Amniotic epithelial cell (primary cell): ENCODE measurements at regions not wholly inside any gene's neighbourhood (a gene's known extent, or its start where the extent isn't known, plus 50 kb on each side); places are given as distances from the start of the nearest gene placed in this dataset.
"Not testable (repeated sequence)": the region's sequence is repeated elsewhere in the genome, so short reads cannot be mapped to it uniquely, and the experiment has no call there.

ENCODE experiments used
- DNase-seq: peaks from one replicate; pipeline ENCODE4 v3.0.0-alpha.2; 2010; ENCODE audit warnings: low read depth

DNA sequence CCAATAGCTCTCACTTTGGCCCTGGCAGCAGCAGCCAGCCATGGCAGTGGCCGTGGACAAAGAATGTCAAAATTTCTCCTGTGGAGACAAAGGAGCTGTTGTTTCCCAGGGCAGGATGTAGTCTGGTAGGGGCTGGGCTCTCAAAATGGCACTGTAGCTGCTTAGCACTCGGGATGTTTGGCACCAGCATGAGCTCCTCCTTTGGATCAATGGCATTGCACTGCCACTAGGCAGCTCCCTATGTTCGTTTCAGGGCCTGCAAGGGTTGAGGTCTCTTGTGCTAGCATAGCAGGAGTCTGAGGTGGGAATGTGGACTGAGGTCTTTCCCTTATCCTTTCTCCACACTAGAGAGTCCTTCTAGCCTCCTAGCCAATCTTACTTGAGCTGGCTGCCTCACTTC lies 948.8 kb upstream of the FAM98A start:
- DNase-seq, result no peak

DNA sequence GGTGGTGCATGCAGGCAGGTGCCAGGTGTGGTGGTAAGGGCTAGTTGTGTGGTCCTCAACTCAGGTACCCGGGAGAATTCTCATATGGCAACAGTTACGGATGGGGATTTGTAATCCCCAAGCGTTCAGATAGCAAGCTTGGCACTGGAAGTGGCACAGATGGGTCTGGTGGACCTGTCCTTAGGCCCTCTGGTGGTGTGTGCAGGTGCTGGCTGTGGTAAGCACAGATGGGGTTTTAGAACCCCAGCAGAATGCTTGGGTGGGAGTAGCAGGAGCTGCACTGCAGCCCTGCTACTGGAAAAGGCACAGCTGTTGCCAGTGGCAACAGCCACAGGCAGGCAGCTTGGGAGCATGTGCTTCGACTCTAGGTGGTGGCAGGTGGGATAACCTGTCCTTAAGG lies 948.2 kb upstream of the FAM98A start:
- DNase-seq, result no peak

DNA sequence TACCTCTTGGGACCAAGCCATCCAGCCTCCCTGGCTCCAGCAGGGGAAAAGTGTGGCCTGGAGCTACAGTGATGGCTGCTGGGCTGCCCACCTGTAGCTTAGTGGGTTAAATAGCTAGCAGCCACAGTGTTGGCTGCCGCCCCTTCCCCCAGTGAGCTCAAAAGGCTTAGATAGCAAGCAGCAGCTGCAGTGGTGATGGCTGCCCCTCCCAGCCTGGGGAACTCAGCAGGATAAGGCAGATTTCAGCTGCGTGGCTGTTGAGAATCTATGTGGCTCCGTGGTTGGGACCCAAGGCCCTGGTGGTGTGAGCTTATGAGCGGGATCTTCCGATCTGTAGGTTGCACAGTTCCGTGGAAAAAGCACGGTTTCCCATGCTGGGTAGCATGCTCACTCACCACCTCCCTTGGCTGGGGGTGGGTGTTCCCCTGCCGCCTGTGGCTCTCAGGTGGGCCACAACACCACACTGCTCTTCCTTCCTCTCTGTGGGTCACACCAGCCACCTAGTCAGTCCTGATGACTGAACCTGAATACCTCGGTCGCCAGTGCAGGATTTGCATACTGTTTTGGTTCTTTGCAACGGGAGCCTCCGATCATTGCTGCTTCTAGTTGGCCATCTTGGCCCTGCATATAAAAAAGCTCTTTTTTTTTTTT lies 946.5 kb upstream of the FAM98A start:
- no peak for DNase-seq

DNA sequence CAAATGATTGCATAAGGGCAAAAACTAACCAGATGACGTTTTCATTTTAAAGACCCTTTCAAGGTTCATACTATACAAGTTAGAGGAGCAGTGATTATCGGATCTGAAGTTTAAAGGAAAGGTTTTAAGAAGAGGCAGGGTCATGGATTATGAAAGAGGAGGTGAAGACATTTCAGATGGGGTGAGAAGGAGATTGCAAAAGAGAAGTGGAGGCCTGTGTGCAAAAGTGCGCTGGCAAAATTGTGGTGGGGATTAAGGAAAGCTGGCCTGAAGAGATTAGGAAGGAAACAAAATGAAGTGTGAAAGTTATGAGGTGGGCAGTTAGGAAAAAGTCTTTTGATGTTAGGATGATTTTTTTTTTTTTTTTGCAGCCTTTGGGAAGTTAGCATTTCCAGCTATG lies 935.7 kb upstream of the FAM98A start:
- DNase-seq, result no peak

DNA sequence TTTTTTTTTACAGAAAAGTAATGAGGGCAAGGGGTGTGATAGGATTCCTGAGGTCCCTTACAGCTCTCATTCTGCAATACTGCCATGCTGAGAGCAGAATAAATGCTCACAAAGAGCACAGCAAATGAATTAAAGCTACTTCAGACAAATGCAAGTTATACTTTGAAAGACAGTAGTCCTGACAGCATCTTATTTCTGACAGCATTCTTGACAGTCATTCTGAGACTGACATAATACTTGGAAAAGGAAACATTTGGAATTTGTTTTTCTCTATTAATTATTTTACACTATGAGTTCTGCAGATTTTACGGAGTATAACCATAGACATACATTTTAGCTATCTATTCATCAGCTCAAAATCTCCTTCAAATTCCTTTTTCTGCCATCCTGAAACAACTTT lies 935.2 kb upstream of the FAM98A start:
- DNase-seq, result no peak

DNA sequence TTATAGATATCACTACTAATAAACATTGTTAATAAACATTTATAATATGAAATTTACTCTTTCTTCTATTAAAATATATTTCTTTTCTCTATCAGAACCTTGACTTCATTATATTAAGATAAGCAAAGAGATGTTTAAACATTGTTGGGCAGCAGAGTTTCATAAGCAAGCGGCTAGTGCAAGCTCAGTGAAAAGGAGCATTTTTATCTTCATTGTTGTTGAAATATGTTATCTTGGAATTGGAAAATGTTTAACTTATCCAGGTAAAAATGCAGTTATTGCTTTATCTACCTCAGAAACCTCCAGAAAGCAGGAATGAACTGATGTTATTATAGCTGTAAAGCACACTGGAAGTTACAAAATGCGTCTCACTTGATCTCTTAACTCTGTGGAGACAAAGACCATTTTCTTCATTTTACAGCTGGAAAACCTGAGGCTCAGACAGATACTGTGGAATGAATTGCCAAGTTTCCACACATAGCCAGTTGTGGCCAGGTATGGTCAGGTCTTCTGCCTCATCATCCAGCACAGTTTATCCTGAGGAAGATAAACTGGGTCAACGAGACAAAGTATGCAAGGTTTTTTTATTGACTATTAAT lies 934.6 kb upstream of the FAM98A start:
- DNase-seq, result no peak

DNA sequence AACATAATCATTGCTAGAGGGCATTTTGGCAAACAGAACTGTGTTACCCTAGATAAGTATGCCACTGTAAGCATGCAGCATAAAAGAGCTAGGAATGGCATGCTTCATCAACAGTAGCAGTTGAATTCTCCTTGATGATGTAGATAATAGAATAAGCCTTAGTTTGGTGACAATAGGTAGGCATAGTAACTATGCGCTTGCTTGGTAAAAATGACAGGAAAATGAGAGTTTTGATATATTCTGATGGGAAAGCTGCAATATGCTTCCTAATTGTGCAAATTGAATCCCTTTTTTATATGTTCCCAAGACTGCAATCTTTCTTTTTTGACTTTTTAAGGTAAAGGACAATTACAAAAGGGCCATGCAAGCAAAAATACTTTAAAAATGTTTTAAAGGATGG lies 930.9 kb upstream of the FAM98A start:
- DNase-seq, result no peak

DNA sequence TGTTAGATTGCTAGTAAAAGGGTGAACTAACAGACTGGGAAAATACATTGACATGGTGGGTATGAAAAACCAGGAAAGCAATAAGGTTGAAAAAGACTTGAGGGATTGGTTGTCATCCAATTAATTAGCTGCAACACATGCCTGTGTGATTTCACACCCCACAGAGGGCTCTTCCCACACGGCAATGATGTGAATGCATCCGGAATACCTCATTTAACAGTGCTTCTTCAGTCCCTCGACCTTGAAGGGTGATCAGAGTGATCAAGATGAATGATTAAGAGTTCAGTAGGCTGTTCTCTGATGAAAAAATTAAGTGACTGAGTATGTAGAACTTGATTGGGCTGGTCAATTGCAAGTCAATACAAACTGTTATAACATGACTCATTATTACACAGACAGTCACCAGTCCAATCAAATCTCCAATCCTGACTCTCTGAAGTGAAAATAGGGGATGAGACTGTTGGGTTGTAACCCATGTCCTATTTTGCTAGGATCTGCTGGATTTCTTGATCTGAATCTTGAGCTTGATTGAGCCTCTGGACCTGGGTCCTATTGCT lies 924.9 kb upstream of the FAM98A start:
- DNase-seq, result no peak

DNA sequence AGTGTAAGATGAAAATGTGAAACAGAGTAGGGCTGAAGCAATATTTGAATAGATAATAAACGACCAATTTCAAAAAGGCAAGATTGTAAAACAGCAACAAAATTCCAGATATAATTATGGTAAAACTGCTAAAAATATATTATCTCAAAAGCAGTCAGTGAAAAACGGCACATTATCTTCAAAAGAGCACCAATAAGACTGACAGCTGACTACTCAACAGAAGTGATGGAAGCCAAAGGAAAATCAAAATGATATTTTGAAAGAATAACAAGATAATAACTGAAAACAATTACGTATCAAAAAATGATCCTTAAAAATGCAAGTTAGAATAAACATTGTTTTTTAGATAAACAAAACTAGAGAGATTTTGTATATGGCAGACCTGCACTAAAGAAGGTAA lies 920.6 kb upstream of the FAM98A start:
- DNase-seq, result no peak

DNA sequence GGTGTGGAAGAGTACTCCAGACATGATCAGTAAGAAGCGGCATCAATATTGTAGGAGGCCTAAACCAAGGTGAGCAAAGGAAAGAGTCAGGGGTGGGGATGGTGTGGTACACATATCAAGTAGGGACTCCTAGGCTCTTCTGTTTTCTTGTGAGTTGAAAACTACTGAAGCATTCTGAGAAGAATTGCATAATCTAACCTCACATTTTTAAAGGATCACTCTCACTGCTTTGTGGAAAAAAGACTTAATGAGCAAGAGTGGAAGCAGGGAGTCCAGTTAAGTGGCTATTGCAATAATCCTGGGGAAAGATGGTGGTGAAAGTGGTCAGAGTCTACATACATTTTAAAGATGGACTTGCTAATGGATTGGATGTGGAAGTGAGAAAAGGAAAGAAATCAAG lies 899.5 kb upstream of the FAM98A start:
- DNase-seq, result no peak

DNA sequence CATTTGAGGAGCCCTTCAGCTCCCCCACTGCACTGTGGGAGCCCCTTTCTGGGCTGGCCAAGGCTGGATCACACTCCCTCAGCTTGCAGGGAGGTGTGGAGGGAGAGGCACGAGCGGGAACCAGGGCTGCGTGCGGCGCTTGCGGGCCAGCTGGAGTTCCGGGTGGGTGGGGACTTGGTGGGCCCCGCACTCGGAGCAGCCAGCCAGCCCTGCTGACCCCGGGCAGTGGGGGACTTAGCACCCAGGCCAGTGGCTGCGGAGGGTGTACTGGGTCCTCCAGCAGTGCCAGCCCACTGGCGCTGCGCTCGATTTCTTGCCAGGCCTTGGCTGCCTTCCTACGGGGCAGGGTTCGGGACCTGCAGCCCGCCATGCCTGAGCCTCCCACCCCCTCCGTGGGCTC lies 895.1 kb upstream of the FAM98A start:
- DNase-seq, result not testable (repeated sequence)

DNA sequence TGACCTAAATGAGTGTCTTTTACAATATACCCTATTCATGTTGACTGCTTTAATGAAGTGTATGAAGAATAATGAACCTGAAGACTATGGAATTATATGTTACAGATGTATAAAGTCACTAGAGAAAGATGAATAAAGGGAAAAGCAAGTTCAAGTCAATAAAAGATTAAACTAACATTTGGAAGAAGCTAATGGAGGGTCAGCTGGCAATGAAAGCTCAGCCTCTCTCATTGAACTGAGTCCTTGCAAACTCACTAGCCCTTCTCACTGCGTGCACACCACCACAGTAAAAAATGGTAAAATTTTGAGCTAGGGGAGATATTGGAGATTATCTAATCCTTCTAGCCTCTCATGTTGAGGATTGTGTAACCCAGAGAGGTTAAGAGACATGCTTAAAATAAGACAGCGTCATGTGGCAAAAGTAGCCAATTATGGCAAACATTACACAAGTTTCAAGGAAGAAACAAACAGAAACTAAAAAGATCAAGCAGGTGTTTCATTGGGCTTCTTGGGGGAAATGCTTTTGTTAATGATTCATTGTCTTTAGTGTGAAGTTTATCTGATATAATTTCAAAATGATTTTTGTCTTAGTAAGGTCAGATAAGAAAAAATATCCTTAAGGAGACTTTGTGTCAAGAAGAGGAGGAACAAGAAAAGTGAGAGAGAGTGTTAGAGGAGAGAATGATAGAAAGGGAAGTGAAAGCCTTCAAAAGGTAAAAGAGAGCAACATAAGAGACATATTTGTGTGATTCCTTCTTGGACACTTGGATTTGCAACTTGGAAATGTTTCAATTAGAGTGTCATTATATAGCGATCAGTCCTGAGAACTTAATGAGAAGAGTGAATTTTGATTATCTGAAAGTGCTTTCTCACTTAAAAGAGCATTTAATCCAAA lies 893.7 kb upstream of the FAM98A start:
- no peak for DNase-seq

DNA sequence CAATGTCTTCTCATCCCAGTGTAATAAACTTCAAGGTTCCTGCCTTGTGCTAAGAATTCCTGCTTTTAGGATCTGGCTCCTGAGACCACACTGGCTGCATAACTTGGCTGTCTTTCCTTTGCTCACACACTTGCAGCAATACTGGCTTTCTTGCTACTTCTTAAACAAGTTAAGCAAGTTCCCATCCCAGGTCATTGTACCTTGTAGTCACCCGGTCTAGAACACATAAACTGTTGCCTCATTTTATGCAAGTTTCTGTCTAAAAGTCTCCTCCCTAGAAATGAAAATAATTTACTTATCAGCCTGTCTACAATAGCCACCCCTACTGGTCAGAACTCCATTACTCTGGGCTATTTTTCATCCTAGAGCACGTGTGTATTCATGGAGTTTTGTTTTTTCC lies 887.9 kb upstream of the FAM98A start:
- no peak for DNase-seq

DNA sequence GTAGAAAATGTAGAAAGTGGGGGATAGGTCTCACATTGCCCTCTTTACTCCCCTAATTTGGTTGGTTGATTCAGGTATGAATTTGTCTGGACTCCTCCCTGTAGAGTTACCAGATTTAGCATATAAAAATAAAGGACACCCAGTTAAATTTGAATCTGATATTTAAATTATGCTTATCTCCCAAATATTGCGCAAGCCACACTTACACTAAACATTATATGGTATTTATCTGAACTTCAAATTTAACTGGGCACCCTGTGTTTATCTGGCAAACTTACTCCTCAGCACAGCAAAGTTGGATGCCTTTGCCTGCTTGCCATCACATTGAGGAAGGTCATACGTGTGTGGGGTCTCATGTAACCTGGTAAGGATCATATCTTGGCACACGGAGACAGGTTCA lies 882.4 kb upstream of the FAM98A start:
- no peak for DNase-seq

DNA sequence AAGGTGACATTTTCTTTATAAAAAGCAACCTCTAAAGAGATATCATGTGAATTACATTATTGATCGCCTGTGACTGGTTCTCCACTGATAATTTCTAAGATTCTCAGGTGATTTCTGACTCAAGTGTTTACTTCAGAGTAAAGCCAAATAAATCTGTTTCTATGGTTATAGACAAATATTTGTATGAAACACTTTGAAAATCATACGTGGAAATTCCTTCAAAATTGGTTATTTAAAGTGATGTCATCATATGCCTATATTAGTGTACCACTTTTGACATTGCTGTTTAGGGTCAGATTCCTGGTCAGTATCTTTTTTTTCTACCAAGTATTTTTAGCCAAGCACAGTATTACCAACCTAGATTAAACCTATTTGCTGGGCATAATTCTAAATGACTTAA lies 881.3 kb upstream of the FAM98A start:
- DNase-seq, result no peak

DNA sequence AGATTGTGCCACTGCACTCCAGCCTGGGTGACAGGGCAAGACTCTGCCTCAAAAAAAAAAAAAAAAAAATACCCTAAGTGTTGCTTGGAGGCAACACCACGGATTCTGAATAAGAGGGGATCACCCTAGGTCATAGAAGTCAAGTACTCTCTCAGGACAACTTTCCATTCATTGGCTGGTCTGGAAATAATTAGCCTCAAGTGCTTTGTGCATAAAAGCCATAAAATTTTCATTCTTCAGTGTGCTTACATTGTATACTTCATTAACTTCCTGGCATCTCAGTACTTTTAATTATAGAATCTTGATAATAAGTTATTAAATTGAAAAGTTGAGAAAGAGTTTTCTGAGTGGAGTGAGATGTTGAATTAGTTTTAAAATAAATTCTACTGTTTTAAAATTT lies 876.1 kb upstream of the FAM98A start:
- no peak for DNase-seq

DNA sequence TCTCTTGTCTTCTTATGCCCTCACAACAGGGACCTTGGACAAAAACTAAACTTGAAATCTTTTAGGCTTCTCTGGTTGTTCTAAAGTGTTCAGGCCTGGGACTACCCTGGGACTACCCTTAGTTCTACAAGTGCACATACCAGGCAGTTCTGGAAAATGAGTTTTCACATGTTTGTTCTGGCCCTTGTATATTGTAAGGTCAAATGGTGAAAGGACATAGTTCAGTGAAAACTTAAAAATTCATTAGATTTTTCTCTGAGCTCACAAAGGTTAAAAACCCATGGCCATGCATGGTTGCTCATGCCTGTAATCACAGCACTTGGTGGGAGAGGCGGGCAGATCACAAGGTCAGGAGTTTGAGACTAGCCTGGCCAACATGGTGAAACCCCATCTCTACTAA lies 875.5 kb upstream of the FAM98A start:
- no peak for DNase-seq

DNA sequence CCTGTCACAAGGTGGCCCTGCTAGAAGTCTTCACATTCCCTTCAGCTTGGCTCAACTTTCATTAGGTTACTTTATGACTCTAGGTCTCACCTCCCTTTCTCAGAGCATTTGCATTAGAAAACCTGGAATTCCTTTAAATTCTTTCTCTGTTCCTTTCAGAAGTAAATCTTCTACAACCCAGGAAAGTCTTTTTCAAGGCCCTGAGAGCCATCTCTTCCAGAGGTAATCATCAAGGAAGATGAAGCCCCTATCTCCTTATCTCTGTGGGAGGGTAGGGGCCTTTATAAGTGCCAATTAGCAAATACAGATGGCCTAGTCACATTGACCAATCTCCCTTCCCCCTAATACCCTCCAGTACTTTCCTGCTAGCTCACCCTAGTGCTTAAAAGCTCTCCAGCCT lies 848.0 kb upstream of the FAM98A start:
- DNase-seq, result no peak

DNA sequence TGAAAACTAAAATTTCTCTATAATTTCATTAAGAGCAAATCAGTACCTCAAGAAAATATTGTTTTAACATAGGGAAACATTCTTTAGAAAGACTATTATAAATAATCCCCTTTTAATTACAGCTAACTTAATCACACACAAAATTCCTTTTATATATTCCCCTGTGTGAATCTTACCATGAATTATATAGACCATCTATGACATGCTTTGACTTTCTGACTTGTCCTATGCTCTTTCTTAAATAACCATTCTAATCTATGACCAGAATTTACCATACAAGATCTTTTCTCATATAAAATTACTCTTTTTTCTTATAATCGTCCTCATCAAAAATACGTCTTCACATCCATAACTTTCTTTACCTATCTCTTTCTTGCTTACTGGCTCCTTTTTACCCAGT lies 824.2 kb upstream of the FAM98A start:
- DNase-seq, result no peak

DNA sequence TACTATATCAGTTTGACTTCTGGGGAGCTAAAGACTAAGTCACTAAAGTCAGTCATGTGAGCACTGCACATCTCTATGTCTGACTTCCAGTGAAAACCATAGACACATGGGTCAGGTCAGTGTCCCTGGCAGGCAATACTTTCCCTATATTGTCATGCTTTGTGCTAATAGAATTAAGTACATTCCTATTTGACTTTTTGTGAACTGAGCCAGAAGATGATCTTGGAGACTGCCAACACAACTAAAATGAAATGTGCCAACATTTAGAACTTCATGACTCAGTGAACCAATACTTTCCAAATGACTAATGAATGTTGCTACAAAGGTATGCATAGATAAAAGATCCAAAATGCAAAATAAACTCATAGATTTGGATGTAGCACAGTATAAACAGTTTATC lies 820.8 kb upstream of the FAM98A start:
- DNase-seq, result no peak

DNA sequence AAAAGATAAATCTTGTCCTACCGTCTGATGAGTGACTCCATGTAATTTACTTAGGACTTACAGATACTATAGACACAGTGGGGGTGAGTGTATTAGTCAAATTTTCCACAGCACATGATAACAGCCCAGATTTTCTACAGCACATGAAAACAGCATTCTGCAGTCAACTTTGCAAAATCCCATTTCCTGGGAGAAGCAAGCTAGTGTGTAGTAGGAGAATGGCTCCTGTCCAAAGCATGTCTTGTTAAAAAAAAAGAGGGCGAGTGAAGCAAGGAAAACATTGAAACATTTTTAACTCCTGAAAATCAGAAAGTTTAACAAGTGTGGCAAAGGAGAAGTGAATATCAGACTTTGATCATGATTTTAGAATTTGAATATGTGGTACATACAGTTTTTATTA lies 817.8 kb upstream of the FAM98A start:
- DNase-seq, result no peak

DNA sequence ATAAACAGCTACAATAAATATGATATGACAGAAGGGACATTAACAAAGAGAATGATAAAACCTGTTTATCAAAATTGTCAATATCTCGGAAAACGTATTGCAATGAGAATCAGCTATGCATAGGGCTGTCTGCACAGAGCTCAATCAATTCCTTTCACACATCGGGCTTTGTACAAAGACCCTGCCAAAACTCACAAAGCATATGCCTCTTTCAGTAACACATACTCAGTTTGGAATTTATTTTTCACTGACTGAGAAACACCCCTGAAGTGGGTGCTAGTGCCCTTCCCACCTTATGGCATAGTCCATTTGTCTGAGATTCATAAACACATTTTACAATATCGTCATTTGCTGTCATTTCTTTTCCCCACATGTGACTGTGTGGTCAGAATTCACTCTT lies 815.8 kb upstream of the FAM98A start:
- DNase-seq, result no peak

DNA sequence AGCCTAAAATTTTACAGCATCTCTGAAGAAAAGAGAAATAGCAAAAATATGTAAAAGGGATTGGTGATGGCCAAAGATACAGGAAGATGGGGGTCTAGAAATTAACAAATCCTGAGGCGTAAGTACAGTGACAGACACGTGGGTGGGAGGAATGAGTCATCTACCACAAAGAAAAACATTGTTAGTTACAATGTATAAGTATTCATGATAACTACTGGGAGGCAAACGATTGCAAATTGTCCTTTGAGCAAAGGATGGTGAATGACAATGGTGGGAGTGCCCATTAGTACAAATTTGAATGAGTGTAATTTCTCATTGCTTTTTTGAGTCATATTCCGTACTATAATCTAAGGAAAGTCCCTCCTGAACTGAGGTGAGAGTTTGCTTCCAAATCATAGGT lies 809.0 kb upstream of the FAM98A start:
- no peak for DNase-seq
